Mesenchymal stem cell (in vitro differentiated cells and primary cell): ENCODE measurements at regions not wholly inside any gene's neighbourhood (a gene's known extent, or its start where the extent isn't known, plus 50 kb on each side); places are given as distances from the start of the nearest gene placed in this dataset.

Source experiments
- DNase-seq: peaks from one replicate; pipeline ENCODE4 v3.0.0-alpha.2; 2013
- H2AFZ ChIP-seq: one replicate; pipeline ENCODE4 v1.6.1; 2013; ENCODE audit warnings: low read depth, mild to moderate bottlenecking, control low read depth, inconsistent platforms, low read length, moderate library complexity
- H2AK5ac ChIP-seq: 2 replicates; pipeline ENCODE4 v1.6.1; 2013; ENCODE audit warnings: low read length, moderate library complexity, mild to moderate bottlenecking, inconsistent platforms; ENCODE audit not compliant: severe bottlenecking
- H2BK120ac ChIP-seq: one replicate; pipeline ENCODE4 v1.6.1; 2013; ENCODE audit warnings: low read depth, mild to moderate bottlenecking, inconsistent platforms, low read length, moderate library complexity
- H2BK12ac ChIP-seq, 2 experiments: one replicate each; pipeline ENCODE4 v1.6.1; 2013; ENCODE audit warnings: inconsistent platforms in 2 of 2, low read length in 2 of 2, mild to moderate bottlenecking in 2 of 2, moderate library complexity in 2 of 2, control low read depth in 1 of 2
- H2BK15ac ChIP-seq: one replicate; pipeline ENCODE4 v1.6.1; 2013; ENCODE audit warnings: mild to moderate bottlenecking, low read depth, inconsistent platforms; ENCODE audit not compliant: poor library complexity, severe bottlenecking
- H2BK5ac ChIP-seq: 2 replicates; pipeline ENCODE4 v1.6.1; 2013; ENCODE audit warnings: low read depth, mild to moderate bottlenecking, low read length, control low read depth, inconsistent platforms; ENCODE audit not compliant: poor library complexity, severe bottlenecking
- H3K14ac ChIP-seq, 2 experiments: one replicate each; pipeline ENCODE4 v1.6.1; 2013; ENCODE audit warnings: inconsistent platforms in 2 of 2, low read length in 2 of 2, control low read depth in 1 of 2, mild to moderate bottlenecking in 1 of 2, moderate library complexity in 1 of 2
- H3K18ac ChIP-seq, 2 experiments: one replicate each; pipeline ENCODE4 v1.6.1; 2013; ENCODE audit warnings: inconsistent platforms in 2 of 2, low read length in 2 of 2, control low read depth in 1 of 2, low read depth in 1 of 2, mild to moderate bottlenecking in 1 of 2
- H3K23ac ChIP-seq, 2 experiments: one replicate each; pipeline ENCODE4 v1.6.1; 2013; ENCODE audit warnings: inconsistent platforms in 2 of 2, low read length in 2 of 2, mild to moderate bottlenecking in 2 of 2, moderate library complexity in 2 of 2, control low read depth in 1 of 2
- H3K27ac ChIP-seq: 2 replicates; pipeline ENCODE4 v1.5.1; 2013; ENCODE audit warnings: mild to moderate bottlenecking, moderate library complexity, low read length, control low read depth, inconsistent platforms; ENCODE audit not compliant: poor library complexity, severe bottlenecking
- H3K27me3 ChIP-seq, 2 experiments: 2 replicates each; pipeline versions ENCODE4 v1.6.1 to v1.7.0; 2013; ENCODE audit warnings: low read length in 2 of 2, mild to moderate bottlenecking in 2 of 2, moderate library complexity in 2 of 2, control low read depth in 1 of 2, inconsistent platforms in 1 of 2; ENCODE audit not compliant: control insufficient read depth in 1 of 2, insufficient read depth in 1 of 2
- H3K36me3 ChIP-seq, 2 experiments: 2 replicates each; pipeline versions ENCODE4 v1.6.1 to v1.7.0; 2013; ENCODE audit warnings: low read length in 2 of 2, control low read depth in 1 of 2, inconsistent platforms in 1 of 2, low read depth in 1 of 2, mild to moderate bottlenecking in 1 of 2; ENCODE audit not compliant: insufficient read depth in 2 of 2, control insufficient read depth in 1 of 2
- H3K4ac ChIP-seq, 2 experiments: one replicate each; pipeline ENCODE4 v1.6.1; 2013; ENCODE audit warnings: inconsistent platforms in 2 of 2, low read length in 2 of 2, mild to moderate bottlenecking in 2 of 2, moderate library complexity in 2 of 2, control low read depth in 1 of 2, low read depth in 1 of 2
- H3K4me1 ChIP-seq: 2 replicates; pipeline ENCODE4 v1.6.1; 2013; ENCODE audit warnings: low read depth, low read length, control low read depth; ENCODE audit not compliant: control insufficient read depth, insufficient read depth
- H3K4me2 ChIP-seq: 2 replicates; pipeline ENCODE4 v1.6.1; 2013; ENCODE audit warnings: low read length, mild to moderate bottlenecking, inconsistent platforms; ENCODE audit not compliant: poor library complexity, severe bottlenecking
- H3K4me3 ChIP-seq, 2 experiments: 2 replicates each; pipeline versions ENCODE4 v1.5.1 to v1.7.0; 2013; ENCODE audit warnings: low read length in 2 of 2, mild to moderate bottlenecking in 2 of 2, control low read depth in 1 of 2, low read depth in 1 of 2; ENCODE audit not compliant: insufficient read depth in 1 of 2
- H3K79me1 ChIP-seq: replicated peaks from 2 replicates; pipeline ENCODE4 v1.6.1; 2013; ENCODE audit warnings: mild to moderate bottlenecking, control low read depth, low read length, inconsistent platforms; ENCODE audit not compliant: poor library complexity, severe bottlenecking
- H3K9ac ChIP-seq: 2 replicates; pipeline ENCODE4 v1.7.0; 2013; ENCODE audit warnings: mild to moderate bottlenecking, low read length, moderate library complexity
- H3K9me3 ChIP-seq: 2 replicates; pipeline ENCODE4 v1.7.0; 2013; ENCODE audit warnings: mild to moderate bottlenecking, low read length; ENCODE audit not compliant: control insufficient read depth
- H4K8ac ChIP-seq: one replicate; pipeline ENCODE4 v1.6.1; 2013; ENCODE audit warnings: inconsistent platforms, mild to moderate bottlenecking, low read length, moderate library complexity
- H4K91ac ChIP-seq: one replicate; pipeline ENCODE4 v1.6.1; 2013; ENCODE audit warnings: mild to moderate bottlenecking, low read length, inconsistent platforms
- WGBS: methylation state at CpG from one replicate; pipeline ENCODE4 v1.1.7; 2013; ENCODE audit warnings: mixed read lengths; 5-methylcytosine and 5-hydroxymethylcytosine counted together

DNA sequence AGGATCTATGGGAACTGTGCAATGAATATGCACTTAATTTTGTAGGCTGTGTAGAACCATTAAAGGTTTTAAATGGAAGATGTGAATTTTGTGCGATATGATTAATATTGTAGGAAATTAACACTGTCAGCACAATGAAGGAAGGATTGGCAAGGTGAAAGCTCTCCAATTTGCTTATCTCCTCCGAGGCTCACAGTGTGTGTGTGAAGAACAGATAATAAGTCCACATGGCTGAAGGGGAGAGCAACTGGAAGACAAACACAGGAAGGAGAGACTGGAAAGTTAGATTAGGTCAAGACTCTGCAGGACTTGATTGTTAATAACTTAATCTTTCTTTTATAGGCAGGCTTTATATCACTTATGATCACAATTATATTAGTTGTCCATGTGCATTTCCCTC, 269.7 kb upstream of the VRK2 start:
- no peak overlapping the region for H2BK15ac ChIP-seq
- H2BK5ac ChIP-seq, result no peak overlapping the region
- H3K36me3 ChIP-seq, result no peaks in the 10 kb centered on the region
- H3K4ac ChIP-seq, result no peak overlapping the region
- no peak overlapping the region for H4K8ac ChIP-seq
- no peak overlapping the region for H2BK120ac ChIP-seq
- no peak overlapping the region for H2BK12ac ChIP-seq
- WGBS, result 55% methylated on average over 2 of the region's 2 CpGs
- no peak overlapping the region for H4K91ac ChIP-seq
- H2AFZ ChIP-seq, result no peak overlapping the region
- no peak overlapping the region for H3K27ac ChIP-seq
- no peaks in the 10 kb centered on the region for H3K79me1 ChIP-seq
- DNase-seq, result no peak
- no peak overlapping the region for H3K9ac ChIP-seq
- no peaks in the 10 kb centered on the region for H3K9me3 ChIP-seq
- H3K4me2 ChIP-seq, result no peak overlapping the region
- no peaks in the 10 kb centered on the region for H3K4me1 ChIP-seq
- H3K27me3 ChIP-seq, result no peaks in the 10 kb centered on the region
- H3K4me3 ChIP-seq, result no peak overlapping the region
- H3K23ac ChIP-seq, result no peak overlapping the region
- H2AK5ac ChIP-seq, result no peak overlapping the region
- H3K14ac ChIP-seq, result no peak overlapping the region
- H3K18ac ChIP-seq, result no peak overlapping the region

DNA sequence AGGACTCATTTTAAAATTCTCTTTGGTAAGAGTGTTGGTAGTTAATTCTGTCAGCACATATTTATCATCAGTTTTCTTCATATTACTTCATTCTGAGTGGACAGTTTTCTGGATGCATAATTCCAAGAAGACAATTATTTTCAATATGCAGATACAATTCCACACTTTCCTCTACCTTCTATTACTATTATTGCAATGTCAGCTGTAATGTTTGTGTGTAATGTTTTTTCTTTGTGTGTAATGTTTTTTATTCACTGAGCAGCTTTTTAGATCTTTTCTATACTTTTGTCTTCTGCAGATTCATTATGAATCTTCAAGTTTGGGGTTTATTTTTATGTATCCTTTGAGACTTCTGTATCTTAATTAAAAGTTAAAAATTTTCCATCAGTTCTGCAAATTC, 264.0 kb upstream of the VRK2 start:
- no peaks in the 10 kb centered on the region for H3K36me3 ChIP-seq
- H3K27me3 ChIP-seq, result no peaks in the 10 kb centered on the region
- no peak overlapping the region for H3K23ac ChIP-seq
- no peak for DNase-seq
- no peak overlapping the region for H3K27ac ChIP-seq
- H2BK15ac ChIP-seq, result no peak overlapping the region
- H2BK120ac ChIP-seq, result no peak overlapping the region
- no peak overlapping the region for H3K9ac ChIP-seq
- no peak overlapping the region for H2AFZ ChIP-seq
- no peak overlapping the region for H2AK5ac ChIP-seq
- no peak overlapping the region for H4K91ac ChIP-seq
- H3K4me3 ChIP-seq, result no peak overlapping the region
- H3K4me2 ChIP-seq, result no peak overlapping the region
- H3K79me1 ChIP-seq, result no peaks in the 10 kb centered on the region
- H2BK5ac ChIP-seq, result no peak overlapping the region
- H3K9me3 ChIP-seq, result no peaks in the 10 kb centered on the region
- no peak overlapping the region for H3K18ac ChIP-seq
- no peak overlapping the region for H4K8ac ChIP-seq
- no peak overlapping the region for H2BK12ac ChIP-seq
- H3K4me1 ChIP-seq, result no peaks in the 10 kb centered on the region
- no peak overlapping the region for H3K4ac ChIP-seq
- H3K14ac ChIP-seq, result no peak overlapping the region

DNA sequence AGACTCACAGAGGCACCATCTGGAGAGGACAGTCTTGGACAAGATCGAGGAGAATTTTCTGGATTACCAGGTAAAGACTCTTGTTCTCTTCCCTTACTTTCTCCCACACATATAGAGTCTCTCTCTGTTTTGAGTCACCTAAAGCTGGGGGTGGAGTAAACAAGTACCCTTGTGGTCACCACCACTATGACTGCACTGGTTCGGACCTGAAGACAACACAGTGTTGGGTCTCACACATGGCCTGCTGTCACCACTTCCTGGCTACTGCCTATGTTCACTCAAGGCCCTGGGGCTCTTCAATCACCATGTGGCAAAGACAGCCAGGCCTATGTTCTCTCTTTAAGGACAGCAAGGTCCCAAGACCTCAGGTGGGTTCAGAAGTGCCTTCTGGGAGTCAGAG, 253.3 kb upstream of the VRK2 start:
- Histone ChIP-seq H2BK12ac (no peak overlapping the region), H3K36me3 (no peaks in the 10 kb centered on the region), H2BK15ac (no peak overlapping the region), H4K8ac (no peak overlapping the region), H3K4me2 (no peak overlapping the region), H3K27me3 (no peaks in the 10 kb centered on the region), H4K91ac (no peak overlapping the region), H3K4me1 (no peaks in the 10 kb centered on the region), H3K9ac (no peak overlapping the region), H3K18ac (no peak overlapping the region), H3K4me3 (no peak overlapping the region), H3K9me3 (no peaks in the 10 kb centered on the region), H2BK5ac (no peak overlapping the region), H3K23ac (no peak overlapping the region), H3K79me1 (no peaks in the 10 kb centered on the region), H2AK5ac (no peak overlapping the region), H3K14ac (no peak overlapping the region), H3K4ac (no peak overlapping the region), H3K27ac (no peak overlapping the region), H2AFZ (no peak overlapping the region), H2BK120ac (no peak overlapping the region)
- 97% methylated on average over 1 of the region's 2 CpGs for WGBS
- no peak for DNase-seq

DNA sequence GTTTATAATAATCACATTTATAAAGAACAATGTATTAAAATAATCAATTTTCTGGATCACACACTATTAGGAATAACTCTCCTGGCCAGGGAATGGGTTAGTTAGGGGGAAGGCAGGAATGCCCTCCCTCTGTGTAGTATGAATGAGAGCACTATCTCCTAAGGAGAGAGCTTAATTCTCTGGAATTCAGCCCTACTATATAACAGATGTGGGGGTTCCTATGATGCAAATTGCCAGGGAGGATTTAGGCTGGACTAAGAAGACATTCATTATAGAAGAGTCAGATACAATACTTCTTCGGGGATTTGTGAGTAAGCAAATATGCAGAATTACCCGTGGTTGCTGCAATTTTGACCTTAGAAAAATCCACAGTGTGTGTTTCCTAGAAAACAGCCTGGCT, 250.1 kb upstream of the VRK2 start:
- no peak for DNase-seq
- Histone ChIP-seq H3K36me3 (no peaks in the 10 kb centered on the region), H2AK5ac (no peak overlapping the region), H3K4me2 (no peak overlapping the region), H3K27me3 (no peaks in the 10 kb centered on the region), H3K18ac (no peak overlapping the region), H2BK120ac (no peak overlapping the region), H3K4ac (no peak overlapping the region), H3K79me1 (no peaks in the 10 kb centered on the region), H4K8ac (no peak overlapping the region), H3K4me3 (no peak overlapping the region), H3K4me1 (no peaks in the 10 kb centered on the region), H3K9me3 (peaks cover 5% of the 10 kb centered on the region), H2AFZ (no peak overlapping the region), H3K9ac (no peak overlapping the region), H3K27ac (no peak overlapping the region), H3K23ac (no peak overlapping the region), H4K91ac (no peak overlapping the region), H2BK12ac (no peak overlapping the region), H3K14ac (no peak overlapping the region), H2BK15ac (no peak overlapping the region), H2BK5ac (no peak overlapping the region)
- WGBS, result 53% methylated on average over 2 of the region's 2 CpGs
